ENCODE measurements at regions not wholly inside any gene's neighbourhood (a gene's known extent, or its start where the extent isn't known, plus 50 kb on each side); places are given as distances from the start of the nearest gene placed in this dataset.

GRCh38 chr21:28823429-28823828 lies 169.2 kb downstream of the LTN1 start:
- TF ChIP-seq CTCF (IDR thresholded peaks at IDR 0.05) (no peak), POLR2A (IDR thresholded peaks at IDR 0.05) (no peak), EP300 (IDR thresholded peaks at IDR 0.05; ENCODE audit: low read depth) (no peak)

All from transverse colon (tissue), 3 donors.